Right lobe of liver (tissue), 4 donors: ENCODE measurements at regions not wholly inside any gene's neighbourhood (a gene's known extent, or its start where the extent isn't known, plus 50 kb on each side); places are given as distances from the start of the nearest gene placed in this dataset.

Experiments
- CTCF ChIP-seq, 4 donors: fragments of 200-600 bp in 3 of 4; fragments of 450-650 bp in 1 of 4; IDR thresholded peaks; one replicate each; pipeline versions ENCODE4 v1.5.1 to v1.8.0; 2016 to 2022; ENCODE audit warnings: antibody characterized with exemption in 4 of 4, mild to moderate bottlenecking in 2 of 4
- POLR2A ChIP-seq: fragments of 450-650 bp; IDR thresholded peaks from one replicate; pipeline ENCODE4 v1.6.1; 2017; ENCODE audit warnings: antibody characterized with exemption, mild to moderate bottlenecking
- donor health status: DM: no; HTN: no; CAD: no.
- donor health status: DM: no; HTN: no; CAD: no.
- donor health status: DM: no; HTN: yes; CAD: no.

GRCh38 chr12:105928436-105928835 is 210.3 kb downstream of the NUAK1 start:
- TF ChIP-seq CTCF (IDR thresholded peaks at IDR 0.05) (no peak), POLR2A (no peak)
